Amygdala (tissue), 56 donors: ENCODE measurements at regions not wholly inside any gene's neighbourhood (a gene's known extent, or its start where the extent isn't known, plus 50 kb on each side); places are given as distances from the start of the nearest gene placed in this dataset.
"Not testable (repeated sequence)": the region's sequence is repeated elsewhere in the genome, so short reads cannot be mapped to it uniquely, and the experiment has no call there.

Source experiments
- DNase-seq, 56 donors: peaks; one replicate each; lab custom pipeline; 2025; lab: John Stamatoyannopoulos, UW

- no peak for DNase-seq
These were observed 472.7 kb downstream of the RAP2B start for GRCh38 chr3:153634683-153635082.

GRCh38 chr3:153639631-153640030, 477.6 kb downstream of the RAP2B start:
- no peak for DNase-seq

- peak in 2 of 56 donors; percentile 4 to 13 for DNase-seq
These were observed 479.0 kb downstream of the RAP2B start for GRCh38 chr3:153640689-153641665.

GRCh38 chr3:153642576-153642975, 478.6 kb upstream of the ARHGEF26 start:
- not testable (repeated sequence) for DNase-seq

GRCh38 chr3:153643471-153643870, 477.7 kb upstream of the ARHGEF26 start:
- DNase-seq = not testable (repeated sequence)

- DNase-seq = no peak
These were observed 471.8 kb upstream of the ARHGEF26 start for GRCh38 chr3:153649286-153649839.

GRCh38 chr3:153652076-153652475, 469.1 kb upstream of the ARHGEF26 start:
- DNase-seq = no peak

- DNase-seq = no peak
These were observed 464.1 kb upstream of the ARHGEF26 start for GRCh38 chr3:153657046-153657445.

GRCh38 chr3:153657461-153657860, 463.7 kb upstream of the ARHGEF26 start:
- no peak for DNase-seq

- no peak for DNase-seq
These were observed 463.1 kb upstream of the ARHGEF26 start for GRCh38 chr3:153658136-153658535.

GRCh38 chr3:153666991-153667740, 454.0 kb upstream of the ARHGEF26 start:
- DNase-seq = no peak

- DNase-seq = no peak
These were observed 451.7 kb upstream of the ARHGEF26 start for GRCh38 chr3:153669527-153669926.

- no peak for DNase-seq
These were observed 450.6 kb upstream of the ARHGEF26 start for GRCh38 chr3:153670577-153670976.

- DNase-seq = no peak
These were observed 447.3 kb upstream of the ARHGEF26 start for GRCh38 chr3:153673853-153674252.

- DNase-seq = no peak
These were observed 441.5 kb upstream of the ARHGEF26 start for GRCh38 chr3:153679714-153680113.

GRCh38 chr3:153680526-153680925, 440.7 kb upstream of the ARHGEF26 start:
- no peak for DNase-seq

- no peak for DNase-seq
These were observed 440.1 kb upstream of the ARHGEF26 start for GRCh38 chr3:153681057-153681456.

- DNase-seq = no peak
These were observed 432.7 kb upstream of the ARHGEF26 start for GRCh38 chr3:153688301-153689120.

GRCh38 chr3:153693207-153693606, 428.0 kb upstream of the ARHGEF26 start:
- DNase-seq = no peak

- no peak for DNase-seq
These were observed 419.1 kb upstream of the ARHGEF26 start for GRCh38 chr3:153702106-153702505.
